ENCODE measurements at regions not wholly inside any gene's neighbourhood (a gene's known extent, or its start where the extent isn't known, plus 50 kb on each side); places are given as distances from the start of the nearest gene placed in this dataset.

- no peak for DNase-seq
These were observed 444.8 kb downstream of the RND3 start for GRCh38 chr2:150042500-150043171.

DNA sequence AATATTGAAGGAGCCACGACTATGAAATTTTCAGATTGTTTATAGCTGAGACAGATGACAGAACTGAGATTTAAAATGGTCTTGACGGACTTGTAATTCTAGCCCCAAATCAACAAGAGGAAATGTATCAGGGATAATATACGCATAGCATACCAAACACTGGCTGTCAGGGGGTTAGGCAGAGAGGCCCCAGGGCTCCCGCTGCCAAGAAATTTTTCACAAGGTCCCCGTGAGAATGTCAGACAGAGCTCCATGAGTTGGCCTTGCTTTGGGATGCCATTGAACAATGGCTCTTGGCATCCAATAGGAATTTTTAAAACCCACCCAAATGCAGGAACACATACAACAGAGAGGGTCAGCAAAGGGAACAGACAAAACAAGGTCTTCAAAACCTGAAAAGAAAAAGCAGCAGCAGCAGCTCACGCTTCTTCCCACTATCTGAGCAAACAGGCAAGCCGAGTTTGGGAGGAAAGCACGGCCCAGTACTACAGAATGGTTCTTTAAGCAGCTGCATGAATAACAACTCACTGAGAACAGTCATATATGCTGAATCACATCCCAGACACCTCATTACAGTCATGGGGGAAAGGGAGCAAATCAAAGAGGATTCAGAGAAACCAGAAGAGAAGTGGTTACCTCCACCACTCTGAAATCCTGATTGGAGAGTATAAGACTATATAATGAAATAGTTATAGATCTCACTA is 445.6 kb downstream of the RND3 start:
- DNase-seq: no peak

DNA sequence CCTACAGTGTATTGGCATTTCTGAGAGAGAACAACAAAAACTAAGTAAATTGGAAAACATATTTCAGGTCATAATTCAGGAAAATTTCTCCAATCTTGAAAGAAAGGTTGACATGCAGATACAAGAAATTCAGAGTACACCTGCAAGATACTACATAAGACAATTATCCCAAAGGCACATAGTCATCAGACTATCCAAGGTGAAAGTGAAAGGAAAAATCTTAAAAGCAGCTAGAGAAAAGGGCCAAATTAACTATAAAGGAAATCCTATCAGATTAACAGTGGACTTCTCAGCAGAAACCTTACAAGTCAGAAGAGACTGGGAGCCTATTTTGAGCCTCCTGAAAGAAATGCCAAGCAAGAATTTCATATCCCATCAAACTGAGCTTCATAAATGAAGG is 449.0 kb upstream of the MMADHC start:
- no peak for DNase-seq

- DNase-seq: no peak
These were observed 447.1 kb upstream of the MMADHC start for GRCh38 chr2:150034665-150035064.

DNA sequence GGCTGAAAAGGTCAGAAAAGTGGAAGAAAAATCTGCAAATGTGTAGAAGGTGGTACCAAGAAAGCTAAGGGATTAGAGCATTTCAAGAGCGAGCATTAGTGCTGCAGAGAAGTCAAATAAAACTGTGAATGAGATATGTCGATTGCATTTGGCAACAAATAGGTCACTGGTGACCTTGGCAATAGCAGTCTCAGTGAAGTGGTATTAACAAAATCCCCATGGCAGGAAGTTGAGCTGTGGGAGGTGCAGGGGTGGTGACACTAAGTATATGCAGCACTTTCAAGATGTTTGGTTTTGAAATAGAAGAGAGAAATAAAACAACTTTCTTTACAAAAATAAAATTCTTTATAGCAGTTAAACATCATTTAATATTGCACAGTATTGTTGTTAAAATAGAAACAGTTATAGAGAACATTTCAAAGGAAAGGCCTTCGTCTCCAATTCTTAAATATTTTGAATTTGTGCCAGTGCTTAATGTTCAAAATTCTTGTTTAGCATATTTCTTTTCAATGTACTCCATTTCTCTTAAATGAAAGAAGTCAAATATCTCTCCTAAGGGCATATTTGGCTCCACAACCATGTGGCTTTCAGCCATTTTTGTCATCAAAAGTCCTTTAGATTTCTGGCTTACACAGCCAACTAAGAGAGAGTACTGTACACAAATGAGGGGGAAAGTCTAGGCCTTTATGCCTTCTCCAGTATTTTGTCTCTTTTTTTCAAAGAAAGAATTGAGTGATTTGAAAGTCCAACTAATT is 443.0 kb upstream of the MMADHC start:
- no peak for DNase-seq

DNA sequence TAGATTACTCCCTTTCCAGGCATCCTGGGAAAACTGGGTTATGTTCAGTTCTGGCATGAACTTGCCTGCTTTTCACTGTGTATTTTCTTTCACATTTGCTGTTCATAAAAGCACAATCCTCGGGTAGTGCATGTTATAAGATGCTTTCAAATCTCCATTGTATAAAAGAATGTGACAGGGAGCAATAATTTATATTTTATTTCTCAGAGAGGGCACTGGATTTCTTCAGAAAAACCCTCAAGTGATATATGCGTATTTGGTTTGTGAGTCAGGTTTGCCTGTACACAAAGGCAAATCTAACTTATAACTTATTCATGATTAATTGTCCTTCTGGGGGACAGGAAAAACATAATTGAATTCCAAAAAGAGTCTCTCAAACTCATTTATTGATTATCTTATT is 440.7 kb upstream of the MMADHC start:
- no peak for DNase-seq

- DNase-seq: no peak
These were observed 439.6 kb upstream of the MMADHC start for GRCh38 chr2:150027164-150027563.

DNA sequence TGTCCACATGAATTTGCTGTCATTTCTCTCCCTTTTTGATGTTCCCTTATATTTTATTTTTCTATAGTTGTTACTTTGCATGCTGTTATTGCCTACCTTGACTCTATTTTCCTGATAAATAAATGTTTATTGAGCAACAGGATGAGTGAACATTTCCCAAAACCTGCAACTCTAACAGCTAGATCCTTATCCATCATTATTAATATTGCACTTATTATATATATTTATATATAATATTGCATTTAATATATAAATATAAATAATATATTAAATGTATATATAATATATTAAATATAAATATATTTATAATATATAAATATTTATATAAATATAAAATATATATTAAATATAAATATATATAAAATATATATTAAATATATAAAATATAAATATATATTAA is 436.1 kb upstream of the MMADHC start:
- DNase-seq: no peak

DNA sequence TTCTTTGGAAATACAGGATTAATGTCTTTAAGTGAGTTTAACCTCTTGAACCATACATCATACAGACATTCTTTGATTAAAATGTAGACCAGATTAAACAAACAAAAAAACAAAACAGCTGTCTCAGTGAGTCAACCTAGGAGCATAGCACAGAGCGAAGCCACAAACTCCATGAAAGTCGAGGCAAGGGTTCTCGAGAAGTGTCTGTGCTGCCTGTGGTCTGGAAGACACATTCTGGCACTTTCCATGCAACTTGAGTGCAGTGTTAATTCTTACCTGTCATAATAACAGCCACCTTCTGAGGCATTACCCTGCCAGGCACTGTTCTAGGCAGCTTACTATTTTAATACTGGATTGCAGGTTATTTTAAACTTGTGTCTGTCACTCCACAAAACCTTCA is 435.5 kb upstream of the MMADHC start:
- DNase-seq: peak; percentile 59

DNA sequence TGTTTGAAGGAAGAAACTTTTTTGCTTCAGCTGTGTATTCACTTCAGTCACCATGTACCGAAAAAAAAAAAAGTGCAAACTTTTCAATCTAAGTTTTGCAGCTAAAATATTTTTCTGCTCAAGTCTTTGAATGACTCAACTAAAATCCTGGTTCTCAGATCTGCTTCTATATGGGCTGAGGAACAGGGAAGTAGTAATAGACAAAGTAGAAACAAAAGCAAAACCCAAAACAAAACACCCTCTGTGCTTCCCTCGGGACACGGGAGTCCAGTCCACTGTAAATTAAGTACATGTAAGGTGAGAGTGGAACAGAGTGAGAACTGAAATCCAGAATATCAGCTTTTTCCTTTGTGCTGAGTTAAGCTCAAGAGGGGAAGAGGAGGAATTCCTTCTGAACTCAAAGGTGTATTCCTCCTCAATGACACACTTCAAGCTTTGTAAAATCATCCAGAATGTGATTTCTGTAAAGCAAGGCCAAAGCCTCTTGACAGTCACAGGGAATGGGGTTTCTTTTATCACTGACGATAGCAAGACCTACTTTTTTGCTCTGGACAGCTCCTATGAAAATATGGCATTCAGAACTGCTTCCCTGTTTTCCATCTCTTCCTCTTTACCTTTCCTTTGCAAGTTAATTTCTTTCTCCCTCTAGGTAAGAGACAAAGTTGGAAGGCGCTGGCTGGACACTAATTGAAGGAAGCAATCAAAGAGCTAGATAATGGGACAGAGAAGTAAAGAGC is 433.5 kb upstream of the MMADHC start:
- no peak for DNase-seq

GRCh38 chr2:150020221-150020620 is 432.6 kb upstream of the MMADHC start:
- no peak for DNase-seq

DNA sequence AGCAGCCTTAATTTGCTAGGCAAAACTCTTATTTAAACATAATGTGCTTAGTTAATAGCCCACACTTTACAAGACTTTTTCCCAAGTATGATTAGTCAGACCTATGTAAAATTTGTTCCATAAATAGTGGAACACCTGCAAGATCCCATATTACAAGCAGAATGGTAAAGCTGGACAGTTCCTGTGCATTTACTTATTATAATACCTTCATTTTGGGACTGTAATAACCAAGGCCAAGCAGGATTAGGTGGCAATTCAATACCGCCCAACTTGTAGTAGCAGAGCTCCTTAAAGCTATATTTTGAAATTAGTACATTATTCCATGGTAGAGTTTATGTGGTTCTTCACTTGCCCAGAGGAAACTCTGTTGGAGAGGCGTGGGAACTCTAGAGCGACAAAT is 431.5 kb upstream of the MMADHC start:
- DNase-seq: no peak

DNA sequence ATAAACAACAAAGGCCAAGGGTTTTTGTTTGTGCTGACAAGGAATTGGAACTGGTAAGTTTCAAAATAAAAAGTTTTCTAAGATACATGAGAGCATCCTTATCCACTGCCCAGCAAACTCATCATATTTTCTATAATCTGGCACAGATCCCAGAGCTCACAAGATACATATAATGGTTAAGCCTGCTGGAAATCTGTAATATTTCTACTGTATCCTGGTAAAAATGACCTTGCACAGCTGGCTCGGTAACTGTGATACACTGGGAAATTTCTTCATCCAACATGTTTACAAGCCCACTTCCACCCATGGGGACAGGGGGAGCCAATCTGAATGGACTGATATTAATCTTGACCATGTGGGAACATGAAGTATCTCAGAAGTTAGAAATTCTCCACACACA is 425.4 kb upstream of the MMADHC start:
- DNase-seq: no peak

DNA sequence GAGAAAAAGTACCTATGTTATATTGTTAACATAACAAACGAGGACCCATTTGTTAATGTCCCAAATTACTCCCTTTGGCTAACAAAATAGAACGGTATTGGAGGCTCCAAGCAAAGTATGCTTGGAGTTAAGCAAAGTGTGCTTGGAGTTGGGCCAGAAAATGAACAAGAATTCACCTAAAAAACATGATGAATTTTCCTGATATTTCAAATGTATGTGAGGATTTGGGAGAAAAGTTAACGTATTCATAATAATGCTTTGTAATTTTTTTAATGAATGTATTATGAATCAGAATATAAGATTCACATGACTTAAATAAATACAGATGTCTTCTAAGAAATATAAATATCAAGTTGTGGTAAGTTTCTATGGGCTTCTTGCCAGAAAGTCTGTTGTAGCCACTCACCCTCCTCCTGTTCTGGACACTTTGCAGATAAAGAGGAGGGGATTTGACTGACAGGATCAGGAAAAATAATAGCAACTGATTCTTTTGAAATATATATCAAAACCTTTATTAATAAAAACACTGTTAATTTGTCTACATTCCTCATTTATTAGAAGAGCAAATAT is 423.7 kb upstream of the MMADHC start:
- no peak for DNase-seq

DNA sequence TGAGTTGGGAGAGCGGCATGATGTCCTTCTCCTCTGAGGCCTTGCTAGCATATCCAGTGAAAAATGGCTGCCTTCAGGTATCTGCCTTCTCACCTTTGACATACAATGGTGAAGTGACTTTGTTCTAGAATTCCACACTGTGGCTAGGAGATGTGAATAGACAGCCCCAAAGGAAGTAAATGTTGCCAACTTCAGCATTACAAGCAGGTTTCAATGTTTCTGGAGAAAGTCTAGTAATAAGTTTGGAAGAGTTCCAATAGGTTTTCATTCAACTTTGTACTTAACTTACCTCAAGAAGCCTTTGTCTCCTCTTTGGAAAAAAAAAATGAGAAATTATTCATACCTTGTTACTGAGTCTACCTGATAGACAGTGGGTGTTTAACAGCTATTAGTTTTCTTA is 421.3 kb upstream of the MMADHC start:
- DNase-seq: no peak

DNA sequence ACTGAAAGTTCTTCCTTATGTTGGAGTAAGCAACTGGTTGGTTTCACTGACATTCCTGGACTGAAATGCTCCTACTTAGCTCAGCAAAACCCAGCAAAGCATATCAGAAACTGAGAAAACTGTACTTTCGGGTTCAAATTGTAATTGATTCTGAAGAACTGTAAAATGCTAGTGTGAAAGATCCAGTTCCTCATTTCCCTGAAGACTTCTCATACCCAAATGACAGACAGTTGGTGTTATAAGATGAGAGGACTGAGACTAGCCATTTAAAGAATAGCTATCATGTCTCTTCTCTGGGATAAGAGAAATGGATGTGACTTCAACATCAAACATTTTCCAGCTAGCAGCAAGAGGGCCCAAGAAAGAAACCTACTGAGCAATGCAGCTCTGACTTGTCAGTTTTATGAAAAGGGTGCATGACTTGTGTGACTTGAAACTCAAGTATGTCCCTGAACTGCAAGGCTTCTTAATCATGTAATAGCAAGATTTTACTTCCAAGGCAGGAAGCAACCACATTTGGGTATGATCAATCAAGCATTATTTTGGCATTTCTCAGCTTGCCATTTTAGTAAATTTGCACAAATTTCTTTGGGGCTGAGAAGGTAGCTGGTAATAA is 420.3 kb upstream of the MMADHC start:
- DNase-seq: no peak

- no peak for DNase-seq
These were observed 419.0 kb upstream of the MMADHC start for GRCh38 chr2:150006591-150006990.

- no peak for DNase-seq
These were observed 416.0 kb upstream of the MMADHC start for GRCh38 chr2:150003544-150003943.

GRCh38 chr2:150001788-150002187 is 414.2 kb upstream of the MMADHC start:
- DNase-seq: no peak

DNA sequence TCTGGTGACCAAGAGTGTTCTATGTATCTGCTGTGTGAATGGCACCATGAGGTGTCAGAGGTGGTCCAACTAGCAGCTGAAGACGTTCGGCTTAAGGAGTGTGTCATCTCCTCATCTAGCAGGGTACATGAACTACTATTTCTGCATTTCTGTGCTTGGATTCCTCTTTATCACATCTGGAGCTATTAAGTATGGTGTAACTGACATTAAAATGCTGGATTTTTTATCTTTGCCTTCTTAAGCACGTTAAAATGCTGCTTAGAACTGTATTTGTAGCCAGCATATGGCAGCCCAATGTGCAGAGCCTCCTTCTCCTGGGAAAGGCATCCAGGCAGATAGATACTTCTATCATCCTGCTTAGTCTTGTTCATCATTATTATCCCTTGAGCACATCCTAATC is 409.3 kb upstream of the MMADHC start:
- DNase-seq: no peak

GRCh38 chr2:149994057-149994728 is 406.6 kb upstream of the MMADHC start:
- no peak for DNase-seq

- DNase-seq: no peak
These were observed 405.7 kb upstream of the MMADHC start for GRCh38 chr2:149993316-149993715.
